Activated effector memory CD4-positive, alpha-beta T cell treated with anti-CD3 and anti-CD28 coated beads, Interleukin-2, amount 50 U/mL, for 16 hours (primary cell): ENCODE measurements at regions not wholly inside any gene's neighbourhood (a gene's known extent, or its start where the extent isn't known, plus 50 kb on each side); places are given as distances from the start of the nearest gene placed in this dataset.
"Not testable (repeated sequence)": the region's sequence is repeated elsewhere in the genome, so short reads cannot be mapped to it uniquely, and the experiment has no call there.

Experiments
- DNase-seq: peaks from one replicate; pipeline ENCODE4 v3.0.0-alpha.2; 2020

- DNase-seq = no peak
Observed at GRCh38 chr2:8253781-8254180, 428.1 kb upstream of the ID2 start.

- not testable (repeated sequence) for DNase-seq
Observed at GRCh38 chr2:8254214-8254613, 427.6 kb upstream of the ID2 start.

GRCh38 chr2:8254791-8255447 lies 426.9 kb upstream of the ID2 start:
- DNase-seq = no peak

- DNase-seq = no peak
Observed at GRCh38 chr2:8255448-8255800, 426.4 kb upstream of the ID2 start.

DNA sequence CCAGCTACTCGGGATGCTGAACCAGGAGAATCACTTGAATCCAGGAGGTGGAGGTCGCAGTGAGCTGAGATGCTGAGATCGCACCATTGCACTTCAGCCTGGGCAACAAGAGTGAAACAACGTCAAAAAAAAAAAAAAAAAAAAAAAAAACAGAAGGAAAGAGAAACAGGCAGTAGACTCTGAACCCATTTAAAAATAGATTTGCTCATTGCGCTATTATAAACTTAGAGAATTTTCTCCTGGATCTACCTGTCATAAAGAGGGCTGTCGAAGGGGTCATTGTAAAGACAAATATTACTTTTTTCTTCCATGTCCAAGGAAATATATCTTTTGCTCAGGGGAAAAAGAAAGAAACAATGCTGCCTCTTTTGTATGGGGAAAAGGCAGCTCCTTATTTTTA lies 425.0 kb upstream of the ID2 start:
- DNase-seq = no peak

GRCh38 chr2:8257502-8257901 lies 424.4 kb upstream of the ID2 start:
- DNase-seq = no peak

GRCh38 chr2:8258406-8258805 lies 423.4 kb upstream of the ID2 start:
- DNase-seq = no peak

DNA sequence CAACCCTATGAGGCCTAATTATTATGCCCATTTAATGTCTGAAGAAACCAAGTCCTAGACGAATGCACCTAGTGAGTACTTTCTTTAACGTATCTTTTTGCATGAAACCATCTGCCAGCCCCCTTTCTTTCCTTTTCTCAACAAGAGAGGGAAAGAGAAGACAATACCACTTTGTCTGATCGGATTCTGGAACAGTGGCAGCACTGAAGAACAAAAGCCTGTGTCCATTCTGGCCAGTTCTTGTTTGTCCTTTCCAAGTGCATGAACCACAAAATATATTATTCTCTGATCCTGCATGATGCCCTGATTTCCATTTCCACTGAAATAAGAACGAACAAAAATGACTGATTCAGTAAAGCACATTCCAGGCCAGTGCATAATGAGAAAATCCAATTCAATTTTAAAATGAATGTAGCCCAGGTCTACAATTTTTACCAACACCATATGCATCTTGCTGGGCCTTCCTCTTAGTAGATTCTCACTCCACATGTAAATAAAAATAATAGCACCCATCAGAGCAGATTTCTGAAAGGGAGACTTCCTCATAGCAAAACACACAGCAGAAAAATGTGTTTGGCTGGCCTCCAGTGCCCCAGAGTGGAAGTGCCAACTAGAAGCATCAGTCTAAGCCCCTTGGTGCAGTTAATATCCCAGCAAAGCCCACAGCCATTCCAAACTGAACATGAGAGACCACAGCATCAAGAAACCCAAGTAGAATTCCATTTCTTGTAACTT lies 422.6 kb upstream of the ID2 start:
- DNase-seq = no peak

- no peak for DNase-seq
Observed at GRCh38 chr2:8259841-8260178, 422.0 kb upstream of the ID2 start.

DNA sequence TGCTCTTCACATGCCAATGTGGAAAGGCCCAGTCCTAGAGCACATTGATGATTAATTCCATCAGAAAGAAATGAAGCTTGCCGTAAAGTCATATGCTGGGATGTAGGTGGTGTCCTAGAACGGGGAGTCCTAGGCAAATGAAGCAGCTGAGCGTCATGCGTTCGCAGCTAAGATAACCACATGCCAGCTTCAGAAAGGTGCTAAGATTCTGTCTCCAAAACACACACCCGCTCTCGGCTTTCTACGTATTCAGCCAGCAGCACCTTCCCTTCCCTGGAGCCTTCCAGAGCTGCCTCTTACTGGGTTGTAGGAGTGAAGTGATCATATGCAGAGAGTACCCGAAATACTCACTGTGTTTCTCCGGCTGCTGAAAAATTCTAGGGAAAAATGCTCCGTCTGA lies 421.6 kb upstream of the ID2 start:
- DNase-seq = no peak

GRCh38 chr2:8263901-8264300 lies 418.0 kb upstream of the ID2 start:
- no peak for DNase-seq

DNA sequence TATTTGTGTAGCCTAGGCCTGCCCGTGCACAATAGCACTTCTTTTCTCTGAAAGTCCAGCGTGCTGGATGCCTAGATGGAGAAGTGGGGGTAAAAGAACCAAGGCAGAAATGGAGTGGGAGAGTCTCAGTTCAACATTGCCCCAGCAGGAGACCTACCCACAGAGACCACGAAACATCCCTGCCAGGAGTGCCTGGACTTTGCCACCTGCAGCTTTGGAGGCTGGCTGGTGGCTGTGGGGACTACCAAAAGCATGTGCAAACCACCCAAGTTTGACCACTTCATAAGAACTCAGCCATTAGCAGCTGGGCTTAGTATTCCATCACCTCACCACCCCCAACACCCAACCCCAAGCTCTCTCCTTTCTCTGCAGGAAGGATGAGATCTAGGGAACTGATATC lies 416.9 kb upstream of the ID2 start:
- DNase-seq = no peak

DNA sequence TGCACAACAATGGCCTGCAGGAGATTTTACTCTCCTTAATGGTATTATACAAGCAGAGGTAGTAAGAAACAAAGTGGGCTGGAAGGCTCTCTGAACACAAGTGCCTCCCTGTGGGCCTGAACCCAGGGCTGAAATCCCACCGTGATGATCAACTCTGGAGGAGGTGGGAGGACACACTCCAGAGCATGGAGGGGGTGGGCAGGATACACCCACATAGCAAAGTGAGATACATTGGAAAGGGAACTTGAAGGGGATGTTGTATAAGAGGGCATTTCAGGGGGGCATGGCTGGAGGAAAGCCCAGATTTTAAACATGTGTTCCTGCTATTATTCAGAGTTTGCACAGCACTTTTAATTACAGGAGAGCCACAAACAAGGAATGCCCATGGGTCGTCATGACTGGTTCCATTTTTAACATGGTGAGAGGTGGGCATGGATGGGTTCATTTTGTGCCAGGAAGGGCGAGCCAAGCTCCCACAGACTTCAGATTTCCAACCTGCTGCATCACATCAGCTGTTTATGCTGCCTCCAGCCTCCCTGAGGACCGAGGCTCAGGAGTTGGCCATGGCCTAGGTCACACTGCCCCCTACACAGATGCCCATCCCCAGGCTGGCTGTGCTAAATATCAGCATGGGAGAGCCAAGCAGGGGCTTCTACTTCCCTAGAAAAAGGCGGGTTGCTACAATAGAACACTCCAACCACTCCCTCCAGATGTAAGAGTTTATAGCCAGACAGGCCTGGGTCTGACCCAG lies 416.2 kb upstream of the ID2 start:
- DNase-seq = no peak

DNA sequence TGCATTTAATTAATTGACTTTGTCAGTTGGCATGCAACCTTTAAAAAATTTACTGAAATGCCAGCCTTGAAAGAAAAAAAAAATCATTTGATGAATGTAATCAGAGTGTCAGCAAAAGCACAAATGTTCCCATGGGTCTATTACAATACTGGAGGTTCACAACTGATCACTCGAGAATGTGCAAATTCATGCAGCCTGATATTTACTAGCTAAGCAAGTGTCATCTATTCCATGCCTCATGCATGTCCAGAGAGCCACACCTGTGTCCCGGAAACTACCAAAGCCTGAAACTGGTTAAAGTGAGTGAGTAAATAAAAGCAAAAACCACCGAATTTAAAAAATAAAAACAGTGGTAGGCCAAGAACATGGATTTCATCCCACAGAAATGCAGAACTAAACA lies 415.3 kb upstream of the ID2 start:
- no peak for DNase-seq

- DNase-seq = no peak
Observed at GRCh38 chr2:8267048-8267447, 414.8 kb upstream of the ID2 start.

GRCh38 chr2:8267721-8268120 lies 414.1 kb upstream of the ID2 start:
- DNase-seq = no peak

GRCh38 chr2:8268172-8268783 lies 413.6 kb upstream of the ID2 start:
- DNase-seq = no peak

DNA sequence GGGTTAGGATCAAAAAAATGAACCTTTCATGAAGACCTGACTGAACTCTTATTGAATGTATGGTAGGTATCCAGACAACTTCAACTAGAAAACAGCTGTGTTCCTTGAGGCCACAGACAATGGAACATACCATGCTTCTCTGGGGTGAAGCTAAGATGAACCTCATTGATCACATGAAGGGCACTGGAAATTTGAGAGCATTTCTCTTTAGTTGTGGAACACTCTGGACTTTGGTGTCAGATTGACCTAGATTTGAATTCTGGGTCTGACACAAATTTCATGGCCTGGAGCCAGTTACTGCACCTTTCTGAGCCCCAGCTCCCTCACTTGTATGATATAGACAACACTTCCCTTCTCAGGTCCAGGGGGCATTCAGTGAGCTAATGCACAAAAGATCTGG lies 411.2 kb upstream of the ID2 start:
- DNase-seq = no peak

DNA sequence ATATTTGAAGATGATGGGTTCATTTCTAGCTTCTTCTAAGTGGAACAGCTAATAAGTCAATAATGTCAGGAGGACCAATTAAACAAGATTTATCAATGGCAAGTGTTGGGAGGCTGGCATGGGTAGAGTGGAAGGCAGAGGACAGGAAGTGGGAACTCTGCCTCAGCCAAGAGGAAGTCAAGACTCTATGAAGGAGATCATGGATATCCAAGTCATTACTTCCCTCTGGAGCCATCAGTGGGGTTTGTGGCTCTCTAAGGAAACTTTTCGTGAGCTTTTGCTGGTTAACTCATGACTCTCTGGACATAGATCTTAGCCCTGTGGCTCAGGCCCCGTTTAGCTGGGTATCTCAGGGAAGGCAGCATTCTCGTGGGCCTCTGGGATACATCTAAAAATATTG lies 410.4 kb upstream of the ID2 start:
- DNase-seq = no peak

- no peak for DNase-seq
Observed at GRCh38 chr2:8276026-8276425, 405.8 kb upstream of the ID2 start.

DNA sequence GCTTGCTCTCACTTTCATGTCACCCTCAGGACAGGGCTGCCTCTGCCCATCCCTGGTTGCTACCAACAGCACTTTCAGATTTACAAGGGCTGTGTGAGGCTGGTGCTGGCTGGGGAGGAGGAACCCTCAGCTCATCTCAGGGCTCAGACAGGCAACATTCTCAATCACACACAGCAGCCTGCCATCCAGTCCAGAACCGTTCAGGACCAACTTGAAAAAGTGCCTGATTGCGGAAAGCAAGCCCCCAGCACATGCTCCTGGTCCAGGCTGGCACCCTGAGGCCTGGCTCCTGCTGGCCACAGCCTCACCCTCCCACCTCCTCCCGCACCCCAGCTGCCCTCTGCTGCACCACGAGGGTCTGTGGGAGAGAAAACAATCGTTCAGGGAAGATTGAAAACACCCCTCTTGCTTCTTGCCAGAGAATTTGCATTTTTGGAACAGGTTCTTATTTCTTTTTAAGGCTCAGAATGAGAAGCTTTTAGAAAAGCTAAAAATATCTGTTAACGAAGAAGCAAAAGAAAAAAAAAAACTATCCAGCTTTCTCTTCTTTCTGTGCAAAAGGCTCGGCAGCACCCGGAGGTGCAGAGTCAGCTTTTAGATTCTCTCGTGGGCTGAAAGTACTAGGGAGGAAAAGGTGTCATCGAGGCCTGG lies 403.8 kb upstream of the ID2 start:
- DNase-seq = no peak

GRCh38 chr2:8278709-8279354 lies 403.0 kb upstream of the ID2 start:
- no peak for DNase-seq

GRCh38 chr2:8279506-8279905 lies 402.4 kb upstream of the ID2 start:
- DNase-seq = no peak
